Peyer's patch (tissue), 4 donors: ENCODE measurements at regions not wholly inside any gene's neighbourhood (a gene's known extent, or its start where the extent isn't known, plus 50 kb on each side); places are given as distances from the start of the nearest gene placed in this dataset.

ENCODE experiments used
- POLR2A ChIP-seq, 2 donors: fragments of 450-650 bp; IDR thresholded peaks; one replicate each; pipeline ENCODE4 v1.5.1; 2017; ENCODE audit warnings: antibody characterized with exemption in 2 of 2, mild to moderate bottlenecking in 2 of 2, moderate library complexity in 2 of 2
- TF ChIP-seq, protein P1 (sequence below), 6 experiments: fragments of 450-650 bp in 4 of 6; fragments of 200-600 bp in 2 of 6; sonication (generic) in 1 of 6; IDR thresholded peaks; one replicate each; pipeline ENCODE4 v1.5.1; 2017 to 2019; ENCODE audit warnings: antibody characterized with exemption in 6 of 6, mild to moderate bottlenecking in 3 of 6, moderate library complexity in 1 of 6

GRCh38 chr4:100826808-100827548, 309.2 kb upstream of the EMCN start:
- TF ChIP-seq, protein P1, sequence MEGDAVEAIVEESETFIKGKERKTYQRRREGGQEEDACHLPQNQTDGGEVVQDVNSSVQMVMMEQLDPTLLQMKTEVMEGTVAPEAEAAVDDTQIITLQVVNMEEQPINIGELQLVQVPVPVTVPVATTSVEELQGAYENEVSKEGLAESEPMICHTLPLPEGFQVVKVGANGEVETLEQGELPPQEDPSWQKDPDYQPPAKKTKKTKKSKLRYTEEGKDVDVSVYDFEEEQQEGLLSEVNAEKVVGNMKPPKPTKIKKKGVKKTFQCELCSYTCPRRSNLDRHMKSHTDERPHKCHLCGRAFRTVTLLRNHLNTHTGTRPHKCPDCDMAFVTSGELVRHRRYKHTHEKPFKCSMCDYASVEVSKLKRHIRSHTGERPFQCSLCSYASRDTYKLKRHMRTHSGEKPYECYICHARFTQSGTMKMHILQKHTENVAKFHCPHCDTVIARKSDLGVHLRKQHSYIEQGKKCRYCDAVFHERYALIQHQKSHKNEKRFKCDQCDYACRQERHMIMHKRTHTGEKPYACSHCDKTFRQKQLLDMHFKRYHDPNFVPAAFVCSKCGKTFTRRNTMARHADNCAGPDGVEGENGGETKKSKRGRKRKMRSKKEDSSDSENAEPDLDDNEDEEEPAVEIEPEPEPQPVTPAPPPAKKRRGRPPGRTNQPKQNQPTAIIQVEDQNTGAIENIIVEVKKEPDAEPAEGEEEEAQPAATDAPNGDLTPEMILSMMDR (IDR thresholded peaks at IDR 0.05), result no peak
- TF ChIP-seq POLR2A (IDR thresholded peaks at IDR 0.05), result no peak
